GM12872 (cell line): ENCODE measurements at regions not wholly inside any gene's neighbourhood (a gene's known extent, or its start where the extent isn't known, plus 50 kb on each side); places are given as distances from the start of the nearest gene placed in this dataset.

Experiments
- TF ChIP-seq, protein P1 (sequence below): IDR thresholded peaks from 3 replicates; pipeline ENCODE4 v1.5.1; 2011; ENCODE audit warnings: low read depth, mild to moderate bottlenecking, low read length, moderate library complexity; ENCODE audit not compliant: insufficient read depth

DNA sequence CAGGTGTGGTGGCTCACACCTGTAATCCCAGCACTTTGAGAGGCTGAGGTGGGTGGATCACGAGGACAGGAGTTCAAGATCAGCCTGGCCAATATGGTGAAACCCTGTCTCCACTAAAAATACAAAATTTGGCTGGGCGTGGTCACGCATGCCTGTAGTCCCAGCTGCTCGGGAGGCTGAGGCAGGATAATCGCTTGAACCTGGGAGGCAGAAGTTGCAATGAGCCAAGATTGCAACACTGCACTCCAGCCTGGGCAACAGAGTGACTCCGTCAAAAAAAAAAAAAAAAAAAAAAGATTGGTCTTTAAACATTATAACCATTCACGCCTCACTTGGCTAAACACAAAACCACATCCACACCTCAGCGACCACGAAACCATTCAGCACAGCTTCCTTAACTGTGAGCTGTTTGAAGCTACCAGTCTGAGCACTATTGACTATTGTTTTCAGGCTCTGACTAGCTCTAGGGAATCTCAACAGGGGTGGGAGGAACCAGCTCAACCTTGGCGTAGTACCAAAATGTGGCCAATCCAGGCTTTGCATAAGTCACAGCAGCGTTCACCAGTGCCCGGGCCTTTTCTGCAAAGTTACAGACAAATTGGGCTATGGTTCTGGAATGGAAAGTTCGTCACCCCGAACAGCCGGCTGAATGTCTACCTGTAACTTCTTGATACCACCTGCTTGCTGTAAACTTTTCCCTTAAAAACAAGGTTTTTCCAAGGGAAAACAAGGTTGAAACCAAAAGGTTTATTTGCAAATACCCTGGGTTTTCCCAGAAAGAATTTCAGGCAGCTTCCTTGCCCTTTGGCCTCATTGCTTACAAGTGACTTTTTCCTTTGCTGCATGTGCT, 73.6 kb upstream of the DHX15 start:
- TF ChIP-seq, protein P1, sequence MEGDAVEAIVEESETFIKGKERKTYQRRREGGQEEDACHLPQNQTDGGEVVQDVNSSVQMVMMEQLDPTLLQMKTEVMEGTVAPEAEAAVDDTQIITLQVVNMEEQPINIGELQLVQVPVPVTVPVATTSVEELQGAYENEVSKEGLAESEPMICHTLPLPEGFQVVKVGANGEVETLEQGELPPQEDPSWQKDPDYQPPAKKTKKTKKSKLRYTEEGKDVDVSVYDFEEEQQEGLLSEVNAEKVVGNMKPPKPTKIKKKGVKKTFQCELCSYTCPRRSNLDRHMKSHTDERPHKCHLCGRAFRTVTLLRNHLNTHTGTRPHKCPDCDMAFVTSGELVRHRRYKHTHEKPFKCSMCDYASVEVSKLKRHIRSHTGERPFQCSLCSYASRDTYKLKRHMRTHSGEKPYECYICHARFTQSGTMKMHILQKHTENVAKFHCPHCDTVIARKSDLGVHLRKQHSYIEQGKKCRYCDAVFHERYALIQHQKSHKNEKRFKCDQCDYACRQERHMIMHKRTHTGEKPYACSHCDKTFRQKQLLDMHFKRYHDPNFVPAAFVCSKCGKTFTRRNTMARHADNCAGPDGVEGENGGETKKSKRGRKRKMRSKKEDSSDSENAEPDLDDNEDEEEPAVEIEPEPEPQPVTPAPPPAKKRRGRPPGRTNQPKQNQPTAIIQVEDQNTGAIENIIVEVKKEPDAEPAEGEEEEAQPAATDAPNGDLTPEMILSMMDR: no peak

DNA sequence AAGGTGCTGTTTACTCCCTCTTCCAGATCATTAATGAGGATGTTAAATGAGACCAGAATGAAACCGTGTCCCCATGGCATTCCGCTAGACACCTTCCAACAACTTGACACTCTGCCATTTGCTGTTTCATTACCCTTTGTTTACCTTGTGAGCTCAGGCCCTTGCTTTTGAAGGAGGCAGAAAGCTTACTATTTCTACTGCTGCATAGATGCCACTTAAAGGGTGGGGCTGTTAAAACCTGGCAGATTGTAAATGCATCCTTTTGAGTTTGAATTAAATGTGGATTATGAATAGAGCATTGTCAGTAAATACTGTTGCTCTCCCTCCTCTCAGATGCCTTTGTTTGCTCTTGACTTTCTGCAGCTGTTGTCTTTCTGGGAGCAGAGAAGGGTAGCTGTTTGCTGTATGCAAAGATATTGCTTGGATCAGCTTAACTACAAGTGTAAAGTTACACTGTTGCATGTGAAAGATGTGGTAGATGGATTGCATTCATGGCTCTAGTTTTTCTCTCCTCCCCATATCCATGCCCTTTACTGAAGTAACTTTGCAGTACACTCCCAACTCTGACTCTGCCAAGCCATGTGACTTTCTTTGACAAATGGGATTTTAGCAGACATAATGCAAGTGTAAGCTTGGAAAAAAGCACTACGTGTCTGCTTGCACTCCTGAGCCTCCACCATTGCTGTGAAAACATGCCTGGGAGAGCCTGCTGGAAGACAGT, 75.0 kb upstream of the DHX15 start:
- TF ChIP-seq, protein P1: no peak

DNA sequence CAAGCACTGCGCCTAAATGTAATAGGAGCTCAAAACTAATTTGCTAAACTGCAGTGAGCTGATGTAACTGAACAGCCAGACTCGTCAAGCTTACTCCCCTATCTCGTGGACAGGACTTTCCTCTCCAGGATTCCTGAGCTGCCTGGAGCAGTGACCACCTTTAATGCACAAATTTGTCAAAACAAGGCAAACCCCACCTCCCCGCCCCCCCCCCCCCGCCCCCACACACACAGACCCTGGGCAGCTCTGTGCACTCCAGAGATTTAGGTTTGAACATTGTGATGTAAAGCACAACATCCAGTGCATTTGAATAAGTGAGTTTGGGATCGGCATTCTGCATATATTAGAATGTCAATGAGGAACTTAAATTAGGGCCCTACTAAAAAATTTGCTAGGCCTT, 77.7 kb upstream of the DHX15 start:
- TF ChIP-seq, protein P1: no peak

DNA sequence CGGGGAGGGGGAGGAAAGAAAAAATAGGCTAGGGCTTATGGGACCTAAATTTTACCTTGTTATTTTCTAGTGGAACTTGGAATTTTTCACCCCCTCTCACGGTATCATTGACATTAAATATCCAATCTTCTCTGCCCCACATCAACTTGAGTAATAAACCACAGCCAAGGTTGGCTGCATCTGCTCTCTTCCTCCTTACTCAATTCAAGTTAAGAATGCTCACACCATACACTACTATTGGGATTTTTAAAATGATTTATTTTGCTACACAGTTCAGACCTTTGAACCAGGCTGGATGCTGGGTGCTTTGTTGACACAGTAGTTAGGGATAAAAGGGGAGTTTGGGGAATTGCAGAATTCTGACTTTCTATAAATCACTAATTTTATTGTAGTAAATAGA, 78.2 kb upstream of the DHX15 start:
- TF ChIP-seq, protein P1: no peak

DNA sequence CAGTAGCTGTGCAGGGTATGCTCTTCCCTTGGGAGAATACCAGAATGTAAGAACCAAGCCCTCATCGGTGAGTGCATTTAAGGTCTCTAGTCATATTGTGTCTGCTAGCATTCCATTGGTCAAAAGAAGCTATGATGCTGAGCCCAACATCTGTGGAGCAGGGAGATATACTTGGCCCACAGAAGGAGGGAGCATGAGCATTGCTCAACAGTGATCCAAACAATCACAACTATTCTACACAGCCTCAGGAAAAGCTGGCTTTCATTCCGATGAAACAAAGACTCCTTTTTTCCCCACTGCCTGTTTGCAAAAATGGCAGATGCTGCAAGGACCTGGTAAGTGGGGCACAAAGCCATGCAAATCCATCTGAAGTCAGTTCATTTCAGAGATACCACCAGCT, 80.6 kb upstream of the DHX15 start:
- TF ChIP-seq, protein P1: no peak

DNA sequence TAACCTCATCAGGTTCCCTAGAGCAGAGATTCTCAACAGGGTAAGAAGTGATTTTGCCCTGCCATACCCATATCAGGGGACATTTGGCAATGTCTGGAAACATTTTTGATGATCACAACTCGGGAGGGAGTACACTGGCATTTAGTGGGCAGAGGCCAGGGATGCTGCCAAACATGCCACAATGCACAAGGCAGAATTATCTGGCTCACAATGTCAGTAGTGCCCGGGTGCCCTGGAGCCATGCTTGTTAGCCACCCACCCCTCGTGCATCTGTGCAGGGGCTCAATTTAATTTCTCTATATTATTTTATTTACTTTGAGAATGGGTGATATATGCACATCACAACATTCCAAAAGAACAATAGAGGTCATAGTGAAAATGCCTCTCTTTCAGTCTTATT, 82.0 kb upstream of the DHX15 start:
- TF ChIP-seq, protein P1: no peak

DNA sequence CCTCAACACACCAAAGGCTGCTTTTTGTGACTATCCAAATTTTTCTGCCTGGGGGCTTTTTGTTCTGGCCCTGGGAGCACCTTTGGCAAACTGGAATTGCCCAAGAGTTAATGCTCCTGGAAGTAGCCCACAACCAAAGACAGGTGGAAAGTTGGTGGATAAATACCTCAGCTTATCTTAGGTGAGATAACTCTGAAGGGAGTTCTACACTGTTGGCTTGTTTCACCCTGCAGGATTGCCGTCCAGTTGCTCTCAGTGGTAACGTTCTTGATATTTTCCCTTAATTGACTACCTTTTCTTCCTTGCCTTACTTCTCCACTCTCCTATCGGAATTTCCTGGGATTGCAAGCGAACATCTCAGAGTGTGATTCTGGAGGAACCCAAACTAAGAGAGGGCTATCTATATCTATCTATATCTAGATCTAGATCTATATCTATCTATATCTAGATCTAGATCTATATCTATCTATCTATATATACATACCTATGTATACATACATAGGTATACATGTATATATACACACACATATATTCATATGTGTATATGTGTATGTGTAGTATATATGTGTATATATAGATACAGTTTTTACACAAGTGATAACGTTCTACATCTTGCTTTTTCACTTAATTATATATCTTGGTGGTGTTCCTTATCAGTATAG, 82.6 kb upstream of the DHX15 start:
- TF ChIP-seq, protein P1: no peak
